IPS-NIHi7 (cell line): ENCODE measurements at regions not wholly inside any gene's neighbourhood (a gene's known extent, or its start where the extent isn't known, plus 50 kb on each side); places are given as distances from the start of the nearest gene placed in this dataset.

Experiments
- DNase-seq: peaks from one replicate; pipeline ENCODE4 v3.0.0; 2012; ENCODE audit warnings: mixed read lengths; ENCODE audit errors: extremely low spot score

DNA sequence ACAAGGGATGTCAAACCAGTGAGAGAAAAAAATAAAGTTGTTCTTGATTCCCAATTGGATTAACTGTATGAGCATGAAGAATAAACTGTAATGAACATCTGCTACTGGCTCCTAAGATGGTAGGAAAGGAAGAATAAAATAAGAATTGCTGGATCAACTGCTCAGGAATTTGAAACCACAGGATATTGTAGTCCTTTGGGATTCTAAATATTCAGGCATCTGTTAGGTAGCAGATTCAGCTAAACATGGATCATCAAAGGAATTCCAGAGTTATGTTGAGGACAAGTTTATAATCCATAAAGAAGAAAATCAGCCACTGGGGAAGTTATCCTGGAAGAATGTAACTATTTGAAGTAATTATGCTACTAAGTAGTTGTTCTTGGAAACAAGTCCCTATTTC, 65.8 kb downstream of the ISL1 start:
- no peak for DNase-seq

DNA sequence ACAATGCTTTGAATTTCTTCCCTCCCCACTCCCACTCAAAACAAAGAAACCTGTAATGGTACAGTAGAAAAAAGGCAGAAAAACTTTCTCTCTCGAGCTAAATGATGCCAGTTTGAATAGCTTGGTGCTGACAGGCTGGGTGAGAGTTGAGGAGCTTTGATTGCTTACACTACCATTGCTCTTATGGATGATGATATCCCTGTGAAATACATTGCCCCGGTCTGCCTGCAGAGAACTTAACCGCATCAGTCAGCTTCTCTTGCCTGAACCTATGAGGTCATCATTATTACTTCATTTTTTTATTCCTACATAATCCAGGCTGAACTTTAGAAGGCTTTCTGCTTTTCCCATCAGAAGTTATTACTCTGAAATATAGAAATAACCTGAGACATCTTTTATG, 69.3 kb downstream of the ISL1 start:
- DNase-seq: no peak

DNA sequence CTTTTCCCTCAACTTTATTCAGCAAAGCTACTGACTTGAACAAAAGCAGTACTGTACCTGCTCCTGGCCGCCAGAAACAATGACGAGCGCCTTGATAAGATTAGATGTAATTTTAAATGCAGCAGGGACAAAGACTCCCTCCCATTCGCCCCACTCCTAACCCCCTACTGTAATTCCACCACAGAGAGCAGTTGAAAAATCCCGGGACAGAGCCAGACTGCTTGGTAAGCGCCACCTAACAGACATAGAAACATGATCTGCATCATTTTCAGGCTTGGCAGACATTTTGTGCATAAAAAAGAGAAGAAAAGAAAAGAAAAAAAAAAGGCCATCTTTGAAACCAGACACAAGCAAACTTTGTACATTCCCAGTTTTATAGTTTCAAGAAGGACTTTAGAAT, 81.9 kb downstream of the ISL1 start:
- DNase-seq: peak; percentile 20

DNA sequence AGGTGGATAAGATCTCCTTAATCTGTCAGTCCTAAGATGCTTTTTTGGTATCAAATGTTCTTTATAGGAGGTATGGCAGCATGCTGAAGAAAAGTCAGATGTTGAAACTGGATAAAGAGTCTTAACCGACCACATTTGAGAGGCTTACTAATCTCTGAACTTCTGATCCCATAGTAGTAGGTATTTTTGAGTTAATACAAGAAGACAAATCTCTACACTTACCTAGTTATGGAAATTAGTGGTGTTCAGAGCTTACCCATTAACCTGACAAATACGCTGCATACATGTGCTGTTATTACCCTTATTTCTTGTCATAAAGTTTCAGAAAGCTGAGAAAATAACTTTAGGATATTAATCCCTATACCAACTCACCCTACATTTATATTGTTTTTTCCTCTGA, 83.0 kb downstream of the ISL1 start:
- DNase-seq: no peak

DNA sequence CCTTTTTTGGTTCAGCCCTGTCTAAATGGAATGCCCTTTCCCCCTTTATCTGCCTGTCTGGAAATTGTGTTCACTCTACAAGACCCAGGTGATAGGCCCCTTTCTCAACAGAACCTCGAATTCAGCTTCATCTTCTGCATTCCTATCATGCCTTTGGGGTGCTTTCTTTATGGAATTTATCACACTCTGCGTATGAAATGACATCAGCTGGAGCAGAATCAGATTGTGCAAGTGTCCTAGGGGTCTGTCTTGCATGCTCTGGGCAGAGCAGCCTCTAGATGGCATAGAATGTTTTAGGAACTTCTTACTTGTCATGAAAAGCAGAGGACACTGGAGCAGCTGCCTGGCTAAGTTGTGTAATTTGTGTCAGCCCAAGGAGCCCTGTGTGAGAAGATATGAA, 84.9 kb downstream of the ISL1 start:
- DNase-seq: no peak

DNA sequence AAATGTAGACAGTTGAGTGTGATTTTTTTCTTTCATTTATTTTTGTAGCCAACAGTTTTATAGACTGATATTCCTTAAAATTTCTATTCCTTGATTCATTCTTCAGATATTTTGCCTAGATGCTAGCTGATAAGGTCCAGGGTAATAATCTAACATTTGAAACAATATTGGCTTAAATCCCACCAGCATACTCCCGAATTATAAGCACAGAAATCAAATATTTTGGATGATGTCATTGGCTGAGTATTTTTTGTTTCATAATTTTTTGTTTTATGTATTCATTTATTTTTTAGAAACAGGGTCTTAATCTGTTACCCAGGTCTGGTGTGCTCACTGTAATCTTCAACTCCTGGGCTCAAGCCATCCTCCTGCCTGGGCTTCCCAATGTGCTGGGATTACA, 88.4 kb downstream of the ISL1 start:
- DNase-seq: no peak

DNA sequence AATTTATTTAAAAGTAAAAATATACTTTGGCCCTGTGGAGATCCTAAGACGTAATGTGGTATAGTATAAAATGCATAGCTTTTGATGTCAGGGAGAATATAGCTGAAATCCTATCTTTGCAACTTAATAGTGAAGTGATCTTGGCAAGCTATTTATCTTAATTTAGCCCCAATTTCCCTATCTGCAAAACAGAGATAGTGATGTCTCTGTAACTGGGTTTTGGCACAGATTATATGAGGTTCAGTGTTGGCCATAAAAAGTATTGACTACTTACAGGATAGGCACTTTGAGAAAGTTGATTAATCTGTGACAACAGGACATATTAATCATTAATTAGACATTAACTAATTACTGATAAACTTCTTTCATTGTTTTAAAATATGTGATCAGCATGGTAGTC, 89.2 kb downstream of the ISL1 start:
- no peak for DNase-seq

DNA sequence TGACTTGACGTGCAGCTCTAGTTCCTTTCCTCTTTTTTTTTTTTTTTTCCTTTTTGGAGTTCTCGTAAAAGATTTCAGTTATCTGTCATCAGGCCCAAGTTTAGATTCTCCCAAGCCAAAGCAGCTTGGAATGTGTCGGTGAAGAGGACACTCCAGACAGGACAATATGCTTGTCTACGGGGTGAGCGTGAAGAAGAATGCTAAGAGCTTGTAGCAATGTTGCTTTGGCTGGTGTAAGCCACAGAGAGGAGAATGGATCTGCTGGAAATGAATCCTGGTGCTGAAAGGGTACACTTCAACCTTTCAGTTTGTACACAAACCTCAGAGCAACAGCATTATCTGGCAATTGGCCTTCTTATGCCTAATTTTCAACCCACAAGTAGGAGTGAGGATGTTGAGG, 92.4 kb downstream of the ISL1 start:
- DNase-seq: no peak

DNA sequence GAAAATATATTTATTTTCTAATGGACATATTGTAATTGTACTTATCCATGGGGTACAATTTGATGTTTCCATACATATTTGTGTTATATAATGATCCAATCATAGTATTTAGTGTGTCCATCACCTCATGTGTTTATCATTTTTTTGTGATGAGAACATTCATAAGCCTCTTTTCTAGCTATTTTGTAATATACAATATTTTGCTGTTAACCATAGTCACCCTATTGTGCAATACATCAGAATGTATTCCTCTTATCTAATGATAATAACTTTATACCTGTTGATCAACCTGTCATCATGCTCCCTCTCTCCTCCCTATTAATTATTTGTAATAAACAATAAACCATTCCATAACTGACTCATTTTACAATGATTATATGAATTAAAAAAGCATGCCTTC, 93.2 kb downstream of the ISL1 start:
- no peak for DNase-seq

DNA sequence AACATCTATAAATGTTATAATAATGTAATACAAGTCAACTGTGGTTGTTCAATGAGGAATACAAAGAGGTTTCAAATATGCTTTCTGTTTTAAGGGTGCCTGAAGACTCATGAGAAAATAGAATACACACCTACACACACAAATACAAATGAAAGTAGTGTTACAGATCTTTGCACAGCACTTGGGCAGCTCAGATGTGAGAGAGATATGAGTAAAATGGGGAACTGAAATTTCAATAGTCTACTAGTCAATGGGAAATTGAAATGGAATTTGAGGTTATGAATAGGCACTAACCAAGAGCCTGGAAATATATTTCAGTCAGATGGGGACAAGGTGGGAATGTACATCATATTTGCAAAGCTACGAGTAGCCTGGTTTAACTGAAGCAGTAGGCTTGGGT, 96.6 kb downstream of the ISL1 start:
- no peak for DNase-seq

DNA sequence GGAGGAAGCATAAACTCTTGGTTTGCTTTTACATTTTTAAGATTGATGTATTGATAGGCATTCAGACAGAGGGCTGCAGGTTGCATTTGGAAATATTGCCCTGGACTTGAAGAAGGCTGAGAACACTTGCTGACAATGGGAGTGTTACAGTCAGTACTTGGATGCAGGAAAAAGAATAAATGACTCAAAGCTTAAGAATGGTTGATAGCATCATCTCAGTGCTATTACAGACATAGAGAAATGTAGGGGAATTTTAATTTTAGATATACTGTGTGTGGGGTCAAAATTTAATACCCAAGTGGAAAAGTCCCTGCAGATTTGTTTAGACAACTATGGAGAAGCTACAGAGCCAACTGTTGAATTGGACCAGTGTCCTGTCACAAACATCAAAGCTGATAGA, 101.1 kb downstream of the ISL1 start:
- DNase-seq: no peak

DNA sequence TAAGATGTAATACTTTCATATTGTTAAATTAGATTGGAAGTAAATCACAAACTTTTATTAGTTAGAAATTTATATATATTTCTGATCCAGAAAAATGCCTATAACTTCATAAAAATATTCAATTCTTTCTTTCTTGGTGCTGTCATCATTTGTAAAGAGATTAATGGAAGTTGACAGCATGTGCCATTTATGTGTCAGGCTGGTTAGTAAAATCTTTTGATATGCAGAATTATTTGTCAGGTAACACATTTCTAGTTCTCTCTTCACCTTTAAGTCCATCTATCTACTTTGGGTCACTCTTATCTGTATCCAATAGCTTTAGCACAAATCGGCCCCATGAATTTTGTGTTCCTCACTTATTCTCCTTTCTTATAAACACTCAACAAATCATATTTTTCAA, 102.9 kb downstream of the ISL1 start:
- DNase-seq: no peak

DNA sequence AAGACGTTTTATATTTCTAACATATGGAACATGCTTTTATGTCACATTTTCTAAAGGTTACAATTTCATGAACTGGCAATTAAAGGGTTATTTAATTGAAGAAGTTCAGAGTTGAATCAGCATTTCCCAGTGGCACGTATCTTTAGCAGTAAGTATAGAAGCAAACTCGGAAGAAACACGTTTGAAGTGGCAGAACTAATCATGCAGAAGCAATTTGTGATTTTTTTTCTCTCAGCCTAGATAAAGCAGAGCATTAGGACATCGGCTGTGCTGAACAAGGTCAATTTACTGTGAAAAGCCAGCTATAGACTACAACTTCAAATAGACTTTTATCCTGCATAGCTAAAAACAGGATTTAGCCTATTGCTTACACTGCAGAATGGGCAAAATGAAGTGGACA, 104.7 kb downstream of the ISL1 start:
- no peak for DNase-seq

DNA sequence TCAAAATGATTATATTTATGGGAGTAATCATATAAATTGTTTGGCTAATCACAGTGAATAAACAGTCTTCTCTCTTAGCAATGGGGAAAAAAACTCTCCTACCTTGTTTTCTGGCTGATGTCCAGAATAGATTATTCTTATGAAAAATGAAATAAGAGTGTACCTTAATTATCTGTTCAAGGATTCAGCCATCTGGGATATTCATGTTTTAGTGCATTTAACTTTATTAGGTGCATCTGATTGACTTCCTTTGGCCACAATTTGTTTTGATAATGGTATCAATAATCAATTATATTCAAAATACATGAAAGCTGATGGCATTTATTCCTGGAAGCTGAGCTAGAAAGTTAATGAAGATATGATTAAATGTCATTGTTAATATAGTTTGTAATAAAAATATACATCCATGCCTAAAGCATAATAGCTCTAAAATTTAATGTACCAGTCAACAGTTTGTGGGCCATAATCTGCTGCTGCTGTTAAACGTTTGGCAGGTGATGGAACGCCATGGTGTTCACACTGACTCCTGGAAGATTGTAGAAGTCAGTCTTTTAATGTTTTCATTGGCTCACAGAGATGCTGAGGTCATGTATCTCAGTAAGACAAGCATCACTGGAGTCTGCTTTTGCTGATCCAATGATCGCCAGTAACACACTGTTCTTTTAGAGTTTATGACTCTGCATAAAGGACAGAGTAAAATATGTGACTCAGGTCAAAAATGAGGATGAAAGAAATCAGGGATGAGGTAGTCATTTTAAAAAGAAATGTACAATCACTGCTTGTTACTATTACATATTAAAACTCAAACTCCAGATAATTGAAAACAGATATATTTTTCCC, 105.8 kb downstream of the ISL1 start:
- no peak for DNase-seq

DNA sequence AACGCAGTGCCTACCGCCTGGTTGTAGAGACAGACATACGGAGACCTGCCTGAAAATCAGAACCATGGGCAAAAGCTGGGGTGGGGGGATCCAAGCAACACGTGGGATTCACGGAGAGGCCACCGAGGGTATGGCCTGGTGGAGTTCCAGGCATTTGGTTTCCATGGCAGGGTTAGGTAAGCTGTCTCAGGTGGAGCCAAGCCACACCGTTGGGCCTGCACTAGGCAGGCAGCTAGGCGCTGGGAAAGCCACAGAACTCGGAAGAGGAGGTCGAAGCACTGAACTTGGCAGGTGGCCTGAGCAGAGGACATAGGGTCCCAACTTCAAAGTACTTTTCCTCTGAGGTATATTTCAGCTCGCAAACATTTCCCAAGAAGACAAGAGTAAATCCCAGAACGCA, 111.6 kb downstream of the ISL1 start:
- no peak for DNase-seq

DNA sequence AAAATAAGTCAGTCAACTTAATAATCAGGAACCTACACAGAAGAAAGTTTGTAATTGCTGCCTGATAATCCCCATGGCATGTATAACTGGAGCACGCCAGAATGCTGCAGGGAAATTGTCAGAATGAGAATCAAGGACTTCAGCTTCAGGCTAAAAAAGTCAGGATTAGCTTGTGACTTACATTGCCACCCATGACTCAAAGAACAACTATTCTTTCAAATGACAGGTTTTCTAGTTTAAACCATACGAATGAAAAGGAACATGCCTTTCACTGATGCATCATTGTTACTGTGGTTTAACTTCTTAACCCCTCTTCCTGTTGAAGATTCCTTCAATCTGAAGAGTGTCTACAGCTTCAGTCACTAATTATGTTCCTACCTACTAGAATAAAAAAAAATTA, 112.4 kb downstream of the ISL1 start:
- DNase-seq: no peak

DNA sequence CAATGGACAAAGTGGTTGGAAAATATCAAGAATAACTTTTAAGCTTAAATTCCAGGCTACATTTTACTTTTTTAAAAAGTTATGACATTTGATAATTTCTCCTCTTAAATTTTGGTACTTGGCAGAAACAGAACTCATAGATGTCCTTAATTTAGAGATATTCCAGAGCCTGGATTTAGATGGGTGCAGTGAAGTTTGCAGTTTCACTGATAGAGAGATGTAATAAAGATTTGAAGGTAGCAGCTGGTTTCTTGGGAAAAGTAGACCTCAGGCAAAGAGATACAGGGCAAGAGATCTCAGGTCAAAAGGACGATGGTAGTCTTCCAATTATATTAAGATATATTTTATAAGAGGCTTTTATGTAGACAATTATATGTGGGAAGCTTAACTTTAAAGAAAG, 134.6 kb downstream of the ISL1 start:
- DNase-seq: no peak

DNA sequence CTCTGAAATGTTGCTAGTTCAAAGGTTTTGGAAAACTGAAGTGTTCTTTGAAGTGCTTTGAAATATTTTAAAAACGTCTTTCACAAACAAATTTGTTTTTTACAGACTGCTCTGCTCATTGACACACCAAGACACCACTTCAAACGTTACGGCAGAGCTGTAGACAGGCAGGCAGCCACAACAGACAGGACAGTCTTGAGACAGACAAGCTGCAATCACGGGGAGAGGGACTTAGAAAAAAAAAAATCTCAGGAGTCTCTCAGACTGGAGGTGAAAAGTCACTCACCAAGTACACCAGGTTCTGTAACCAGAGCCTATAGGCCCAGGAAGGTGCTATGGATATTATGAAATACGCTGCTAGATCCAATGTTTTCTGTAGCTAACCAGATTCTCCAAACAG, 135.4 kb downstream of the ISL1 start:
- no peak for DNase-seq

DNA sequence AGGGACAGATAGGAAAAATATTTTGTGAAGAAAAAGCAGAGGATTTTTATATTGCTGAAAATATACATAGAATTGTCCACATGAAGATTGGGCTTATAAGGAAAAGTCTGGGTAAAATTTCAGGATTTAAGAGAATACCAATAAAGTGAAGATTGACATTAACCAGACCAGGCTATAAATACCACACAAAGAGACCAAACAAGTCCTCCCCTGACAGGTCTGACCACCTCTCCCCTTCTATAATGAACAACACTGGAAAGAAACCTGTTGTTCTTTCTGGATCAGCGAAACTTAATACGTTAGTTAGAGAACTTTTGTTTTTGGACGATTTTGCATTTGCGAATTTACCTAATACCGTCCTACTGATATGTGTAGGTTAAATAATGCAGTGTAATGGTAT, 138.3 kb downstream of the ISL1 start:
- DNase-seq: no peak

DNA sequence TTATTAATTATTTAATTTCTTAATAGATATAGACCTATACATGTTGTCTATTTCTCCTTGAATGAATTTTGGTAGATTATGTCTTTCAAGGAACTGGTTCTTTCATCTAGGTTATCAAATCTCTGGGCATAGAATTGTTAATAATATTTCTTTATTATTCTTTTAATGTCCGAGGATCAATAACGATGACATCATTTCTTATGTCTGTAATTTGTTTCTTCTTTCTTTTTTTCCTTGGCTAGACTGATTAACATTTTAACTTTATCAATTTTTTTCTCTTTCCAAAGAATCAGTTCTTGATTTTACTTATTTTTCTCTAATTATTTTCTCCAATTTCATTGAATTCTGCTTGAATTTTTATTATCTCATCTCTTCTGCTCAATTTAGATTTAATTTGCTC, 156.0 kb downstream of the ISL1 start:
- no peak for DNase-seq

DNA sequence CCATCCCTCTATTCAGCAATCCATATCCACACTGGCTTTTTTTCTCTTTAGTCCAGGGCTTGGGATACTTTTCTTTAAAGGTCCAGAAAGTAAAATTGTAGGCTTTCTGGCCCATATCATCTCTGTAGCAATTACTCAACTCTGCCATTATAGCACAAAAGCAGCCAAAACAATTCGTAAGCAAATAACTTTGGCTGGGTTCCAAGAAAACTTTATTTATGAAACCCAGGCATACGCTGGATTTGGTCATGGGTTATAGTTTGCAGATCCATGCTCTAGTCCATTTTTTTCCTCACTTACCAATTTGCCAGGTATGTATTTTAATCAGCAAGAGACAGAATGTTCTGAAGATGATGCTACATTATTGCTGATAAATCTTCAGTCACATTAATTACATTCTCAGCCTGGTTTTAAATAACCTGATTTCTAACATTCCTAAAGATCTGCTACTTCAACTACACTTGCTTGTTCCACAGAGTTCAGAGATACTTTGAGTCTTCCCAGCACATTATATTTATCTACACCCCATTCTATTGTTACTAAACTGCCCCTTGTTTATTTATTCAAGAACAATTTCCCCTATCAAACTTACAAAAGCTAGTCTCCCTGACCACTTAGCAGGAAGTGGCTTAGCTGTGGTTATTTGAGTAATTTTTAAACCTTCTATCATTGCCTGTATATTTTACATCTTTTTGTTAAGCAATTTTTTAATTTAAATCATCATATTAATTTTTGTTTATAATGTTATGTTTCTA, 161.0 kb downstream of the ISL1 start:
- no peak for DNase-seq

DNA sequence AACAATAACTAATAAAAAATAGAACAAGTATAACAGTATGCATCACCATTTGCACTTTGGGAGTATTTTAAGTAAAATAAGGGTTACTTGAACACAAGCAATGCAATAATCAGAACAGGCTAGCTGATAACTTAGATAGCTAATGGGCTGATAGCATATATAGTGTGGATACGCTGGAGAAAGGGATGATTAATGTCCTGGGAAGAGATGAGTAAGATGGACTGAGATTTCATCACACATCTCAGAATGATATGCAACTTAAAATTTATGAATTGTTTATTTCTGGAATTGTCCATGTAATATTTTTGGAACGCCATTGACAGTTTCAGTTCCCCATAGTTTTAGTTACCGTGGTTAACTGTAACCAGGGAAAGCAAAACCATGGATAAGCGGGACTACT, 173.6 kb downstream of the ISL1 start:
- DNase-seq: no peak

DNA sequence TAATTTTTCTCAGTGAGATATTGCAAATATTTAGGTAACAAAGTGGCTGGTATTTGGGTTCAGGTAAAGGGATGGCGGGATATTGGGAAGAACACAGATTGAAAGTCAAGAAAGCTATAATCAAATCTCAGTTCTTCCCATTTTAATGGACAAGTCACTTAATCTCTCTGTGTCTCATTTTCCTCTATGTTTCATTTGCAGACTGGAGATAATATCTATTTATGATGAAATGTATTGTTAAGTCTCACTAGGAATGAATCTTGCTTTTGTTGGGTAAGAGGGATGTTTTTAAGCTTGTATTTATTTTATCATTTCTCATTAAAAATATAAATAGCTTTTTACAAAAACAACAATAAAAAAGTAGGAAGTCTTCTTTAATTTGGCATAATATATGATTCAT, 175.4 kb downstream of the ISL1 start:
- no peak for DNase-seq

DNA sequence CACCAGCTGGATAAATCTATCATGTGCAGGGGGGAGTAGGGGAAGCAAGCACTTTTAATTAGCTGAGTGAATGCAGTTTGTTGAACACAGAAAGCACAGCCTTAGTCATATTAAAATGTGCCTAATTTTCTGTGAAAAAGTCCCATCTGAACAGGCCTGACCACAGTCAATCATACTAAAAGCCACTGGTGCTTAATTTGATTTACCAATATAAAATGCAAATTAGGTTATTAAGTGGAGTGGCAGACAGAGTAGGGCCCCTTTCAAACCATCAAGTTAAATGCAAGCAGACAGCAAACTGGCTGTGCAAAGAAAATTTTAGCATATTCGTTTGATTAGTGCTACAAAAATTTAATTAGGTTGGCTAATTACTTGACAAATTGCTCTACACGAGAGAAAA, 176.1 kb downstream of the ISL1 start:
- no peak for DNase-seq
